ENCODE measurements at regions not wholly inside any gene's neighbourhood (a gene's known extent, or its start where the extent isn't known, plus 50 kb on each side); places are given as distances from the start of the nearest gene placed in this dataset.

DNA sequence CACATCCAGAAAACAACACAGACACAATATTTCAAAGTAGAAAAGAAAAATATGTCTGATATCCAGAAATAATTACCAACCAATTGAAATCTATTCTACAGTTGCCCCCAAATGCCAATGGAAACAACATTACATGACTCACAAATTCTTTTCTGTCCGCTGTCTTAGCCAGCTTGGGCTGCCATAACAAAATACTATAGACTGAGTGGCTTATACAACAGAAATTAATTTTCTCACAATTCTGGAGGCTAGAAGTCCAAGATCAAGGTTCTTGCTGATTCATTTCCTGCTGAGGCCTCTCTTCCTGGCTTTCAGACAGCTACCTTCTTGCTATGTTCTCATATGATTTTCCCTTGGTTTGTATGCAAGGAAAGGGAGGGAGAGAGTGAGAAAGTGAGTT is 698.1 kb downstream of the DHX35 start:
- TF ChIP-seq POLR2A (IDR thresholded peaks at IDR 0.05) (no peak), POLR2AphosphoS5 (IDR thresholded peaks at IDR 0.05) (no peak), EP300 (IDR thresholded peaks at IDR 0.05) (no peak)
- TF ChIP-seq, protein P1, sequence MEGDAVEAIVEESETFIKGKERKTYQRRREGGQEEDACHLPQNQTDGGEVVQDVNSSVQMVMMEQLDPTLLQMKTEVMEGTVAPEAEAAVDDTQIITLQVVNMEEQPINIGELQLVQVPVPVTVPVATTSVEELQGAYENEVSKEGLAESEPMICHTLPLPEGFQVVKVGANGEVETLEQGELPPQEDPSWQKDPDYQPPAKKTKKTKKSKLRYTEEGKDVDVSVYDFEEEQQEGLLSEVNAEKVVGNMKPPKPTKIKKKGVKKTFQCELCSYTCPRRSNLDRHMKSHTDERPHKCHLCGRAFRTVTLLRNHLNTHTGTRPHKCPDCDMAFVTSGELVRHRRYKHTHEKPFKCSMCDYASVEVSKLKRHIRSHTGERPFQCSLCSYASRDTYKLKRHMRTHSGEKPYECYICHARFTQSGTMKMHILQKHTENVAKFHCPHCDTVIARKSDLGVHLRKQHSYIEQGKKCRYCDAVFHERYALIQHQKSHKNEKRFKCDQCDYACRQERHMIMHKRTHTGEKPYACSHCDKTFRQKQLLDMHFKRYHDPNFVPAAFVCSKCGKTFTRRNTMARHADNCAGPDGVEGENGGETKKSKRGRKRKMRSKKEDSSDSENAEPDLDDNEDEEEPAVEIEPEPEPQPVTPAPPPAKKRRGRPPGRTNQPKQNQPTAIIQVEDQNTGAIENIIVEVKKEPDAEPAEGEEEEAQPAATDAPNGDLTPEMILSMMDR (IDR thresholded peaks at IDR 0.05): no peak

All from stomach (tissue), 4 donors.